DND-41 (cell line): ENCODE measurements at regions not wholly inside any gene's neighbourhood (a gene's known extent, or its start where the extent isn't known, plus 50 kb on each side); places are given as distances from the start of the nearest gene placed in this dataset.
A peak's percentile ranks its signal among the peaks of the same experiment; 100 is the strongest.
"Not testable (repeated sequence)": the region's sequence is repeated elsewhere in the genome, so short reads cannot be mapped to it uniquely, and the experiment has no call there.

Experiments used
- ATAC-seq: fragments of 200-7000 bp; cut with Tn5 transposase; 3 replicates; pipeline ENCODE4 v1.9.1; 2021; ENCODE audit warnings: low read depth; ENCODE audit not compliant: insufficient read depth
- DNase-seq: peaks from one replicate; pipeline ENCODE4 v3.0.0-alpha.2; 2020
- H2AFZ ChIP-seq: 2 replicates; pipeline ENCODE4 v1.6.0; 2012; ENCODE audit warnings: low read depth, low read length
- H3K27ac ChIP-seq: 2 replicates; pipeline ENCODE4 v1.5.1; 2012; ENCODE audit warnings: low read length, inconsistent platforms
- H3K27me3 ChIP-seq: fragments of 200-600 bp; sonication (generic); 2 replicates; pipeline ENCODE4 v1.6.0; 2012; ENCODE audit warnings: low read length, mild to moderate bottlenecking, inconsistent platforms; ENCODE audit not compliant: insufficient read depth, poor library complexity
- H3K36me3 ChIP-seq: 2 replicates; pipeline ENCODE4 v1.5.1; 2012; ENCODE audit warnings: low read length, inconsistent platforms; ENCODE audit not compliant: insufficient read depth
- H3K4me1 ChIP-seq: 2 replicates; pipeline ENCODE4 v1.5.1; 2012; ENCODE audit warnings: mild to moderate bottlenecking, low read length; ENCODE audit not compliant: insufficient read depth
- H3K4me2 ChIP-seq: 2 replicates; pipeline ENCODE4 v1.6.0; 2012; ENCODE audit warnings: mild to moderate bottlenecking, moderate library complexity, low read length, inconsistent platforms; ENCODE audit not compliant: insufficient read depth
- H3K4me3 ChIP-seq, 2 experiments: fragments of 200-600 bp in 1 of 2; shearing (Covaris generic) in 1 of 2; 2 replicates each; pipeline ENCODE4 v1.5.1; 2012 to 2016; ENCODE audit warnings: inconsistent platforms in 2 of 2, low read length in 2 of 2, mild to moderate bottlenecking in 2 of 2, low read depth in 1 of 2, moderate library complexity in 1 of 2
- H3K79me2 ChIP-seq: 2 replicates; pipeline ENCODE4 v1.6.0; 2012; ENCODE audit warnings: low read length, inconsistent platforms; ENCODE audit not compliant: insufficient read depth
- H3K9ac ChIP-seq: 2 replicates; pipeline ENCODE4 v1.6.0; 2012; ENCODE audit warnings: low read depth, mild to moderate bottlenecking, inconsistent platforms, low read length, moderate library complexity
- H3K9me3 ChIP-seq: 2 replicates; pipeline ENCODE4 v1.5.1; 2012; ENCODE audit warnings: low read length, moderate library complexity, mild to moderate bottlenecking, inconsistent platforms; ENCODE audit not compliant: insufficient read depth, severe bottlenecking
- H4K20me1 ChIP-seq: 2 replicates; pipeline ENCODE4 v1.6.0; 2012; ENCODE audit warnings: low read length; ENCODE audit not compliant: insufficient read depth
- CTCF ChIP-seq: IDR thresholded peaks from 2 replicates; pipeline ENCODE4 v1.5.1; 2012; ENCODE audit warnings: borderline replicate concordance, low read length, moderate library complexity, mild to moderate bottlenecking; ENCODE audit not compliant: poor library complexity, severe bottlenecking; ENCODE audit errors: extremely low read depth
- EZH2 ChIP-seq: IDR thresholded peaks from 3 replicates; pipeline ENCODE4 v1.6.1; 2012; ENCODE audit warnings: borderline replicate concordance, low read depth, mild to moderate bottlenecking, moderate library complexity, low read length, inconsistent platforms; ENCODE audit not compliant: severe bottlenecking

GRCh38 chr17:15877882-15878500 lies 66.9 kb upstream of the ADORA2B start:
- not testable (repeated sequence) for H3K27me3 ChIP-seq, H3K4me1 ChIP-seq, H3K79me2 ChIP-seq, H3K27ac ChIP-seq, H3K9me3 ChIP-seq, H3K36me3 ChIP-seq, H2AFZ ChIP-seq, DNase-seq, H3K9ac ChIP-seq, H3K4me2 ChIP-seq, H3K4me3 ChIP-seq, H4K20me1 ChIP-seq, ATAC-seq

- Histone ChIP-seq H3K9me3 (no peaks in the 10 kb centered on the region), H3K27ac (no peak overlapping the region), H3K4me2 (no peak overlapping the region), H3K4me3 (no peak overlapping the region), H3K9ac (no peak overlapping the region), H3K27me3 (no peaks in the 10 kb centered on the region), H3K36me3 (no peaks in the 10 kb centered on the region), H3K79me2 (no peaks in the 10 kb centered on the region), H4K20me1 (no peaks in the 10 kb centered on the region), H3K4me1 (no peaks in the 10 kb centered on the region), H2AFZ (no peak overlapping the region)
- TF ChIP-seq CTCF (peak; percentile 24), EZH2 (no peak)
- DNase-seq (no peak), ATAC-seq (no peak)
Measured at GRCh38 chr17:15882058-15882720, 62.7 kb upstream of the ADORA2B start.

- Histone ChIP-seq H3K9me3 (no peaks in the 10 kb centered on the region), H3K9ac (no peak overlapping the region), H3K4me1 (no peaks in the 10 kb centered on the region), H2AFZ (no peak overlapping the region), H4K20me1 (no peaks in the 10 kb centered on the region), H3K27me3 (no peaks in the 10 kb centered on the region), H3K4me3 (no peak overlapping the region), H3K4me2 (no peak overlapping the region), H3K27ac (no peak overlapping the region), H3K79me2 (no peaks in the 10 kb centered on the region), H3K36me3 (no peaks in the 10 kb centered on the region)
- no peak for TF ChIP-seq CTCF
- no peak for TF ChIP-seq EZH2
- ATAC-seq = no peak
- no peak for DNase-seq
Measured at GRCh38 chr17:15882777-15883176, 62.2 kb upstream of the ADORA2B start.

- Histone ChIP-seq H4K20me1 (no peaks in the 10 kb centered on the region), H3K27me3 (no peaks in the 10 kb centered on the region), H3K9me3 (no peaks in the 10 kb centered on the region), H3K36me3 (no peaks in the 10 kb centered on the region), H3K4me2 (no peak overlapping the region), H2AFZ (no peak overlapping the region), H3K9ac (no peak overlapping the region), H3K27ac (no peak overlapping the region), H3K79me2 (no peaks in the 10 kb centered on the region), H3K4me1 (no peaks in the 10 kb centered on the region), H3K4me3 (no peak overlapping the region)
- DNase-seq (no peak), ATAC-seq (no peak)
- TF ChIP-seq EZH2 = no peak
- TF ChIP-seq CTCF = no peak
Measured at GRCh38 chr17:15883617-15884111, 61.3 kb upstream of the ADORA2B start.
